IMR-90 (cell line): ENCODE measurements at regions not wholly inside any gene's neighbourhood (a gene's known extent, or its start where the extent isn't known, plus 50 kb on each side); places are given as distances from the start of the nearest gene placed in this dataset.

Source experiments
- ATAC-seq: fragments of 200-7000 bp; cut with Tn5 transposase; 2 replicates; pipeline ENCODE4 v1.9.1; 2020; ENCODE audit warnings: low read depth, mild to moderate bottlenecking, moderate library complexity
- BruUV-seq: library from RNA; stranded (reverse); fragments of 400-500 nt; replicated peaks from 2 replicates; lab custom pipeline; 2021; lab: Mats Ljungman, UMichigan
- CTCF ChIA-PET: fragments of 300-600 bp; formaldehyde crosslinking; extraction: SDS; loops from one replicate; lab custom pipeline; 2021; ENCODE audit warnings: antibody characterized with exemption; lab: Yijun Ruan, JAX
- POLR2A ChIA-PET: fragments of 300-600 bp; sonication (Branson Sonifier 250); formaldehyde crosslinking; loops from one replicate; lab custom pipeline; 2022; ENCODE audit warnings: antibody characterized with exemption; ENCODE audit not compliant: unreplicated experiment; lab: Charles Lee
- DNase-seq: peaks from one replicate; pipeline ENCODE4 v3.0.0; 2013
- H2AFZ ChIP-seq: replicated peaks from 2 replicates; pipeline ENCODE3; 2013; ENCODE audit warnings: low read length, mild to moderate bottlenecking; ENCODE audit not compliant: poor library complexity
- H2AK5ac ChIP-seq: 2 replicates; pipeline ENCODE4 v1.6.1; 2013; ENCODE audit warnings: low read depth, low read length, inconsistent platforms
- H2AK9ac ChIP-seq: replicated peaks from 2 replicates; pipeline ENCODE3; 2013; ENCODE audit warnings: mild to moderate bottlenecking, low read depth, low read length, moderate library complexity; ENCODE audit not compliant: poor library complexity
- H2BK120ac ChIP-seq: 2 replicates; pipeline ENCODE4 v1.6.1; 2013; ENCODE audit warnings: low read depth, low read length, inconsistent platforms
- H2BK15ac ChIP-seq: 3 replicates; pipeline ENCODE4 v1.6.1; 2013; ENCODE audit warnings: low read depth, low read length, inconsistent platforms
- H2BK20ac ChIP-seq: 2 replicates; pipeline ENCODE4 v1.6.1; 2013; ENCODE audit warnings: low read depth, mild to moderate bottlenecking, inconsistent platforms, low read length, moderate library complexity
- H2BK5ac ChIP-seq: 2 replicates; pipeline ENCODE4 v1.6.1; 2013; ENCODE audit warnings: mild to moderate bottlenecking, low read depth, low read length, inconsistent platforms; ENCODE audit not compliant: poor library complexity, severe bottlenecking
- H3K14ac ChIP-seq: replicated peaks from 2 replicates; pipeline ENCODE4 v1.6.1; 2013; ENCODE audit warnings: low read depth, low read length, inconsistent platforms
- H3K18ac ChIP-seq: 2 replicates; pipeline ENCODE4 v1.6.1; 2013; ENCODE audit warnings: low read depth, low read length, control low read depth
- H3K23ac ChIP-seq: 2 replicates; pipeline ENCODE4 v1.6.1; 2013; ENCODE audit warnings: low read depth, low read length, inconsistent platforms
- H3K27ac ChIP-seq: 2 replicates; pipeline ENCODE4 v1.5.1; 2013; ENCODE audit warnings: mild to moderate bottlenecking, control low read depth, low read length; ENCODE audit not compliant: insufficient read depth
- H3K27me3 ChIP-seq: 2 replicates; pipeline ENCODE4 v1.6.1; 2013; ENCODE audit warnings: low read length; ENCODE audit not compliant: control insufficient read depth, insufficient read depth
- H3K36me3 ChIP-seq: 2 replicates; pipeline ENCODE4 v1.6.1; 2013; ENCODE audit warnings: low read length, mixed read lengths; ENCODE audit not compliant: control insufficient read depth, insufficient read depth
- H3K4ac ChIP-seq: 2 replicates; pipeline ENCODE4 v1.6.1; 2013; ENCODE audit warnings: low read depth, low read length, inconsistent platforms
- H3K4me1 ChIP-seq: 2 replicates; pipeline ENCODE4 v1.6.1; 2013; ENCODE audit warnings: low read length, mixed read lengths; ENCODE audit not compliant: control insufficient read depth, insufficient read depth
- H3K4me2 ChIP-seq: 2 replicates; pipeline ENCODE4 v1.6.1; 2013; ENCODE audit warnings: low read depth, mild to moderate bottlenecking, control low read depth, low read length, moderate library complexity
- H3K4me3 ChIP-seq: 2 replicates; pipeline ENCODE4 v1.5.1; 2013; ENCODE audit warnings: low read depth, mild to moderate bottlenecking, control low read depth, low read length, moderate library complexity; ENCODE audit not compliant: insufficient read depth
- H3K56ac ChIP-seq: 2 replicates; pipeline ENCODE4 v1.6.1; 2013; ENCODE audit warnings: low read length, inconsistent platforms; ENCODE audit not compliant: insufficient read depth; ENCODE audit errors: extremely low read depth
- H3K79me1 ChIP-seq, 2 experiments: 2 replicates each; pipeline ENCODE4 v1.6.1; 2013; ENCODE audit warnings: low read length in 2 of 2, inconsistent platforms in 1 of 2, low read depth in 1 of 2
- H3K9ac ChIP-seq: 2 replicates; pipeline ENCODE4 v1.6.1; 2013; ENCODE audit warnings: low read depth, low read length, control low read depth
- H3K9me1 ChIP-seq: 2 replicates; pipeline ENCODE4 v1.6.1; 2013; ENCODE audit warnings: low read length, inconsistent platforms; ENCODE audit not compliant: insufficient read depth
- H3K9me3 ChIP-seq: 2 replicates; pipeline ENCODE4 v1.6.1; 2013; ENCODE audit warnings: low read length; ENCODE audit not compliant: control insufficient read depth, insufficient read depth
- H4K20me1 ChIP-seq: 2 replicates; pipeline ENCODE4 v1.6.1; 2013; ENCODE audit warnings: low read length, inconsistent platforms; ENCODE audit not compliant: insufficient read depth
- H4K5ac ChIP-seq: 2 replicates; pipeline ENCODE4 v1.6.1; 2013; ENCODE audit warnings: mild to moderate bottlenecking, low read depth, low read length, control low read depth
- H4K8ac ChIP-seq, 2 experiments: 2 replicates each; pipeline ENCODE4 v1.6.1; 2013; ENCODE audit warnings: low read depth in 2 of 2, low read length in 2 of 2, control low read depth in 1 of 2, inconsistent platforms in 1 of 2
- H4K91ac ChIP-seq: 2 replicates; pipeline ENCODE4 v1.6.1; 2013; ENCODE audit warnings: low read depth, low read length, inconsistent platforms; ENCODE audit not compliant: insufficient read depth
- BHLHE40 ChIP-seq: fragments of 150-350 bp; IDR thresholded peaks from 2 replicates; pipeline ENCODE4 v1.6.1; 2016; ENCODE audit warnings: mild to moderate bottlenecking, low read depth, low read length
- CEBPB ChIP-seq: IDR thresholded peaks from 2 replicates; pipeline ENCODE4 v1.6.1; 2012; ENCODE audit warnings: low read depth, low read length, improper control_type of control experiment
- CTCF ChIP-seq: conservative IDR thresholded peaks from 2 replicates; pipeline ENCODE4 v1.5.1; 2012; ENCODE audit warnings: mild to moderate bottlenecking, low read depth, low read length, improper control_type of control experiment
- MAFK ChIP-seq: IDR thresholded peaks from 2 replicates; pipeline ENCODE4 v1.6.1; 2012; ENCODE audit warnings: low read depth, low read length, improper control_type of control experiment
- MXI1 ChIP-seq: IDR thresholded peaks from 2 replicates; pipeline ENCODE4 v1.6.1; 2012; ENCODE audit warnings: low read depth, mild to moderate bottlenecking, low read length, moderate library complexity, borderline replicate concordance
- NFE2L2 ChIP-seq: fragments of 150-350 bp; IDR thresholded peaks from 2 replicates; pipeline ENCODE4 v1.6.1; 2016; ENCODE audit warnings: low read depth, mild to moderate bottlenecking, low read length
- POLR2A ChIP-seq: IDR thresholded peaks from 2 replicates; pipeline ENCODE4 v1.6.1; 2012; ENCODE audit warnings: mild to moderate bottlenecking, low read depth, low read length
- RAD21 ChIP-seq: IDR thresholded peaks from 2 replicates; pipeline ENCODE4 v1.6.1; 2012; ENCODE audit warnings: low read length, improper control_type of control experiment
- RFX5 ChIP-seq: IDR thresholded peaks from 2 replicates; pipeline ENCODE4 v1.8.0; 2012; ENCODE audit warnings: low read depth, mild to moderate bottlenecking, low read length, moderate library complexity
- dilution Hi-C: fragments of 300-500 bp; cut with HindIII; formaldehyde crosslinking; loops from one replicate; pipeline ENCODE4 v1.14.3; 2018; ENCODE audit warnings: low sequenced_read_pairs; ENCODE audit not compliant: unreplicated experiment
- in situ Hi-C: fragments of 300-500 bp; cut with MboI; formaldehyde crosslinking; loops from 3 replicates; pipeline ENCODE4 v1.14.3; 2019; ENCODE audit warnings: low sequenced_read_pairs, inconsistent platforms, mixed read lengths
- intact Hi-C: fragments of 100-400 bp; cut with micrococcal nuclease; formaldehyde crosslinking; loops from 2 replicates; pipeline ENCODE4 v1.10.0; 2022

GRCh38 chr5:118016396-118016795 is 972.0 kb downstream of the DTWD2 start:
- no peak for ATAC-seq
- no peak overlapping the region for H4K91ac ChIP-seq
- CTCF ChIA-PET = no interaction called here

More at GRCh38 chr5:118016396-118016795, 972.0 kb downstream of the DTWD2 start:
- dilution Hi-C loops = no loop called here
- no peak overlapping the region for H3K4ac ChIP-seq
- no peak overlapping the region for H3K23ac ChIP-seq
- no peak overlapping the region for H2BK120ac ChIP-seq
- H4K20me1 ChIP-seq = no peaks in the 10 kb centered on the region
- H3K9ac ChIP-seq = no peak overlapping the region
- H2AK9ac ChIP-seq = no peak overlapping the region
- no peaks in the 10 kb centered on the region for H3K27me3 ChIP-seq
- DNase-seq = no peak
- in situ Hi-C loops = no loop called here
- H4K8ac ChIP-seq = no peak overlapping the region
- no peak overlapping the region for H2BK5ac ChIP-seq
- POLR2A ChIA-PET = no interaction called here
- H3K9me1 ChIP-seq = no peaks in the 10 kb centered on the region
- H3K56ac ChIP-seq = no peak overlapping the region
- H3K14ac ChIP-seq = no peak overlapping the region
- no peak overlapping the region for H3K18ac ChIP-seq
- H2AK5ac ChIP-seq = no peak overlapping the region
- H3K4me3 ChIP-seq = no peak overlapping the region
- no peaks in the 10 kb centered on the region for H3K9me3 ChIP-seq
- TF ChIP-seq RAD21 (no peak), POLR2A (no peak), NFE2L2 (no peak), CEBPB (no peak), CTCF (no peak), MXI1 (no peak), MAFK (no peak), BHLHE40 (no peak), RFX5 (no peak)
- H2AFZ ChIP-seq = no peak overlapping the region
- intact Hi-C loops = no loop called here
- no peak overlapping the region for H4K5ac ChIP-seq
- H3K79me1 ChIP-seq = no peaks in the 10 kb centered on the region
- no TSS peak for BruUV-seq
- no peaks in the 10 kb centered on the region for H3K4me1 ChIP-seq
- H3K4me2 ChIP-seq = no peak overlapping the region
- no peak overlapping the region for H2BK20ac ChIP-seq
- no peak overlapping the region for H2BK15ac ChIP-seq
- no peaks in the 10 kb centered on the region for H3K36me3 ChIP-seq
- H3K27ac ChIP-seq = no peak overlapping the region
